ENCODE measurements at regions not wholly inside any gene's neighbourhood (a gene's known extent, or its start where the extent isn't known, plus 50 kb on each side); places are given as distances from the start of the nearest gene placed in this dataset.
A peak's percentile ranks its signal among the peaks of the same experiment; 100 is the strongest.

GRCh38 chr9:17967731-17968130 lies 388.9 kb downstream of the SH3GL2 start:
- WGBS, 3 donors, result 45 to 60% (median 53%) methylated on average over 3 of the region's 3 CpGs
- Histone ChIP-seq H3K36me3 (ENCODE audit: control insufficient read depth in 3 of 3, insufficient read depth in 2 of 3, low read depth in 1 of 3, low read length in 3 of 3) (no peaks in the 10 kb centered on the region), H3K4me1 (ENCODE audit: control insufficient read depth in 3 of 3, insufficient read depth in 2 of 3, low read depth in 1 of 3, low read length in 2 of 3) (no peaks in the 10 kb centered on the region), H3K4me3 (ENCODE audit: low read depth in 1 of 3, low read length in 3 of 3) (no peak overlapping the region), H3K27me3 (ENCODE audit: control insufficient read depth in 3 of 3, insufficient read depth in 3 of 3, low read length in 3 of 3) (no peaks in the 10 kb centered on the region), H3K27ac (ENCODE audit: low read depth in 1 of 3, low read length in 2 of 3) (no peak overlapping the region), H3K9me3 (ENCODE audit: control insufficient read depth in 2 of 2, insufficient read depth in 1 of 2, low read depth in 1 of 2, low read length in 1 of 2) (no peaks in the 10 kb centered on the region)
- FAIRE-seq (no peak), DNase-seq (no peak)

GRCh38 chr9:17969232-17969631 lies 390.4 kb downstream of the SH3GL2 start:
- Histone ChIP-seq H3K27ac (ENCODE audit: low read depth in 1 of 3, low read length in 2 of 3) (no peak overlapping the region), H3K4me1 (ENCODE audit: control insufficient read depth in 3 of 3, insufficient read depth in 2 of 3, low read depth in 1 of 3, low read length in 2 of 3) (no peaks in the 10 kb centered on the region), H3K4me3 (ENCODE audit: low read depth in 1 of 3, low read length in 3 of 3) (no peak overlapping the region), H3K27me3 (ENCODE audit: control insufficient read depth in 3 of 3, insufficient read depth in 3 of 3, low read length in 3 of 3) (no peaks in the 10 kb centered on the region), H3K36me3 (ENCODE audit: control insufficient read depth in 3 of 3, insufficient read depth in 2 of 3, low read depth in 1 of 3, low read length in 3 of 3) (no peaks in the 10 kb centered on the region), H3K9me3 (ENCODE audit: control insufficient read depth in 2 of 2, insufficient read depth in 1 of 2, low read depth in 1 of 2, low read length in 1 of 2) (no peaks in the 10 kb centered on the region)
- WGBS, 3 donors, result 3 to 72% (median 20%) methylated on average over 1 of the region's 1 CpG
- FAIRE-seq (no peak), DNase-seq (peak in 1 of 2 donors; percentile 15)

- FAIRE-seq, result no peak
Observed at GRCh38 chr9:17970277-17970676, 391.4 kb downstream of the SH3GL2 start.

GRCh38 chr9:17978773-17979172 lies 399.9 kb downstream of the SH3GL2 start:
- Histone ChIP-seq H3K27me3 (ENCODE audit: control insufficient read depth in 3 of 3, insufficient read depth in 3 of 3, low read length in 3 of 3) (no peaks in the 10 kb centered on the region), H3K36me3 (ENCODE audit: control insufficient read depth in 3 of 3, insufficient read depth in 2 of 3, low read depth in 1 of 3, low read length in 3 of 3) (no peaks in the 10 kb centered on the region), H3K4me1 (ENCODE audit: control insufficient read depth in 3 of 3, insufficient read depth in 2 of 3, low read depth in 1 of 3, low read length in 2 of 3) (no peaks in the 10 kb centered on the region), H3K27ac (ENCODE audit: low read depth in 1 of 3, low read length in 2 of 3) (no peak overlapping the region), H3K9me3 (ENCODE audit: control insufficient read depth in 2 of 2, insufficient read depth in 1 of 2, low read depth in 1 of 2, low read length in 1 of 2) (peaks cover 0 to 11% of the 10 kb centered on the region in 2 donors), H3K4me3 (ENCODE audit: low read depth in 1 of 3, low read length in 3 of 3) (no peak overlapping the region)
- FAIRE-seq (no peak), DNase-seq (no peak)
- WGBS, 3 donors, result 86 to 94% (median 91%) methylated on average over 2 of the region's 2 CpGs

More at GRCh38 chr9:17970277-17970676, 391.4 kb downstream of the SH3GL2 start:
- DNase-seq, result no peak
- H3K4me3 ChIP-seq (ENCODE audit: low read depth in 1 of 3, low read length in 3 of 3), result no peak overlapping the region
- no peaks in the 10 kb centered on the region for H3K27me3 ChIP-seq (ENCODE audit: control insufficient read depth in 3 of 3, insufficient read depth in 3 of 3, low read length in 3 of 3)
- no peak overlapping the region for H3K27ac ChIP-seq (ENCODE audit: low read depth in 1 of 3, low read length in 2 of 3)
- no peaks in the 10 kb centered on the region for H3K9me3 ChIP-seq (ENCODE audit: control insufficient read depth in 2 of 2, insufficient read depth in 1 of 2, low read depth in 1 of 2, low read length in 1 of 2)
- H3K36me3 ChIP-seq (ENCODE audit: control insufficient read depth in 3 of 3, insufficient read depth in 2 of 3, low read depth in 1 of 3, low read length in 3 of 3), result no peaks in the 10 kb centered on the region
- no peaks in the 10 kb centered on the region for H3K4me1 ChIP-seq (ENCODE audit: control insufficient read depth in 3 of 3, insufficient read depth in 2 of 3, low read depth in 1 of 3, low read length in 2 of 3)

GRCh38 chr9:17986595-17986994 lies 407.7 kb downstream of the SH3GL2 start:
- Histone ChIP-seq H3K36me3 (ENCODE audit: control insufficient read depth in 3 of 3, insufficient read depth in 2 of 3, low read depth in 1 of 3, low read length in 3 of 3) (no peaks in the 10 kb centered on the region), H3K4me1 (ENCODE audit: control insufficient read depth in 3 of 3, insufficient read depth in 2 of 3, low read depth in 1 of 3, low read length in 2 of 3) (peaks cover 0 to 4% (median 0%) of the 10 kb centered on the region in 3 donors)

GRCh38 chr9:17987189-17987588 lies 408.3 kb downstream of the SH3GL2 start:
- Histone ChIP-seq H3K9me3 (ENCODE audit: control insufficient read depth in 2 of 2, insufficient read depth in 1 of 2, low read depth in 1 of 2, low read length in 1 of 2) (no peaks in the 10 kb centered on the region), H3K4me3 (ENCODE audit: low read depth in 1 of 3, low read length in 3 of 3) (no peak overlapping the region), H3K4me1 (ENCODE audit: control insufficient read depth in 3 of 3, insufficient read depth in 2 of 3, low read depth in 1 of 3, low read length in 2 of 3) (peaks cover 0 to 4% (median 0%) of the 10 kb centered on the region in 3 donors), H3K36me3 (ENCODE audit: control insufficient read depth in 3 of 3, insufficient read depth in 2 of 3, low read depth in 1 of 3, low read length in 3 of 3) (no peaks in the 10 kb centered on the region), H3K27ac (ENCODE audit: low read depth in 1 of 3, low read length in 2 of 3) (no peak overlapping the region), H3K27me3 (ENCODE audit: control insufficient read depth in 3 of 3, insufficient read depth in 3 of 3, low read length in 3 of 3) (no peaks in the 10 kb centered on the region)
- DNase-seq (no peak), FAIRE-seq (no peak)
- 23 to 32% (median 32%) methylated on average over 5 of the region's 5 CpGs for WGBS, 3 donors

More at GRCh38 chr9:17986595-17986994, 407.7 kb downstream of the SH3GL2 start:
- no peaks in the 10 kb centered on the region for H3K27me3 ChIP-seq (ENCODE audit: control insufficient read depth in 3 of 3, insufficient read depth in 3 of 3, low read length in 3 of 3)
- FAIRE-seq (no peak), DNase-seq (no peak)
- no peaks in the 10 kb centered on the region for H3K9me3 ChIP-seq (ENCODE audit: control insufficient read depth in 2 of 2, insufficient read depth in 1 of 2, low read depth in 1 of 2, low read length in 1 of 2)
- H3K27ac ChIP-seq (ENCODE audit: low read depth in 1 of 3, low read length in 2 of 3), result no peak overlapping the region
- no peak overlapping the region for H3K4me3 ChIP-seq (ENCODE audit: low read depth in 1 of 3, low read length in 3 of 3)

- H3K4me1 ChIP-seq (ENCODE audit: control insufficient read depth in 3 of 3, insufficient read depth in 2 of 3, low read depth in 1 of 3, low read length in 2 of 3), result peaks cover 0 to 11% (median 2%) of the 10 kb centered on the region in 3 donors
- 9 to 44% (median 10%) methylated on average over 1 of the region's 1 CpG for WGBS, 3 donors
- FAIRE-seq (no peak), DNase-seq (peak; percentile 34 to 45)
- no peak overlapping the region for H3K4me3 ChIP-seq (ENCODE audit: low read depth in 1 of 3, low read length in 3 of 3)
- no peaks in the 10 kb centered on the region for H3K9me3 ChIP-seq (ENCODE audit: control insufficient read depth in 2 of 2, insufficient read depth in 1 of 2, low read depth in 1 of 2, low read length in 1 of 2)
- no peaks in the 10 kb centered on the region for H3K27me3 ChIP-seq (ENCODE audit: control insufficient read depth in 3 of 3, insufficient read depth in 3 of 3, low read length in 3 of 3)
- no peaks in the 10 kb centered on the region for H3K36me3 ChIP-seq (ENCODE audit: control insufficient read depth in 3 of 3, insufficient read depth in 2 of 3, low read depth in 1 of 3, low read length in 3 of 3)
- peak overlapping the region in 1 of 3 donors; percentile 2 for H3K27ac ChIP-seq (ENCODE audit: low read depth in 1 of 3, low read length in 2 of 3)
Observed at GRCh38 chr9:17988489-17988888, 409.6 kb downstream of the SH3GL2 start.

- H3K4me3 ChIP-seq (ENCODE audit: low read depth in 1 of 3, low read length in 3 of 3), result no peak overlapping the region
- DNase-seq, result no peak
- no peaks in the 10 kb centered on the region for H3K9me3 ChIP-seq (ENCODE audit: control insufficient read depth in 2 of 2, insufficient read depth in 1 of 2, low read depth in 1 of 2, low read length in 1 of 2)
- H3K27me3 ChIP-seq (ENCODE audit: control insufficient read depth in 3 of 3, insufficient read depth in 3 of 3, low read length in 3 of 3), result no peaks in the 10 kb centered on the region
- FAIRE-seq, result peak; percentile 15
- H3K36me3 ChIP-seq (ENCODE audit: control insufficient read depth in 3 of 3, insufficient read depth in 2 of 3, low read depth in 1 of 3, low read length in 3 of 3), result no peaks in the 10 kb centered on the region
- H3K4me1 ChIP-seq (ENCODE audit: control insufficient read depth in 3 of 3, insufficient read depth in 2 of 3, low read depth in 1 of 3, low read length in 2 of 3), result peaks cover 0 to 25% (median 4%) of the 10 kb centered on the region in 3 donors
- no peak overlapping the region for H3K27ac ChIP-seq (ENCODE audit: low read depth in 1 of 3, low read length in 2 of 3)
- WGBS, 3 donors, result 40 to 63% (median 47%) methylated on average over 3 of the region's 3 CpGs
Observed at GRCh38 chr9:17990602-17991001, 411.7 kb downstream of the SH3GL2 start.

- 7 to 42% (median 7%) methylated on average over 1 of the region's 1 CpG for WGBS, 3 donors
Observed at GRCh38 chr9:17993024-17993423, 414.2 kb downstream of the SH3GL2 start.

More at GRCh38 chr9:17993024-17993423, 414.2 kb downstream of the SH3GL2 start:
- H3K4me3 ChIP-seq (ENCODE audit: low read depth in 1 of 3, low read length in 3 of 3), result no peak overlapping the region
- no peak overlapping the region for H3K27ac ChIP-seq (ENCODE audit: low read depth in 1 of 3, low read length in 2 of 3)
- DNase-seq, result peak; percentile 51 to 59
- H3K4me1 ChIP-seq (ENCODE audit: control insufficient read depth in 3 of 3, insufficient read depth in 2 of 3, low read depth in 1 of 3, low read length in 2 of 3), result peaks cover 0 to 21% (median 4%) of the 10 kb centered on the region in 3 donors
- FAIRE-seq, result no peak
- no peaks in the 10 kb centered on the region for H3K27me3 ChIP-seq (ENCODE audit: control insufficient read depth in 3 of 3, insufficient read depth in 3 of 3, low read length in 3 of 3)
- no peaks in the 10 kb centered on the region for H3K36me3 ChIP-seq (ENCODE audit: control insufficient read depth in 3 of 3, insufficient read depth in 2 of 3, low read depth in 1 of 3, low read length in 3 of 3)
- no peaks in the 10 kb centered on the region for H3K9me3 ChIP-seq (ENCODE audit: control insufficient read depth in 2 of 2, insufficient read depth in 1 of 2, low read depth in 1 of 2, low read length in 1 of 2)

Data from small intestine (tissue), 7 donors.